ENCODE measurements at regions not wholly inside any gene's neighbourhood (a gene's known extent, or its start where the extent isn't known, plus 50 kb on each side); places are given as distances from the start of the nearest gene placed in this dataset.
"Not testable (repeated sequence)": the region's sequence is repeated elsewhere in the genome, so short reads cannot be mapped to it uniquely, and the experiment has no call there.

DNA sequence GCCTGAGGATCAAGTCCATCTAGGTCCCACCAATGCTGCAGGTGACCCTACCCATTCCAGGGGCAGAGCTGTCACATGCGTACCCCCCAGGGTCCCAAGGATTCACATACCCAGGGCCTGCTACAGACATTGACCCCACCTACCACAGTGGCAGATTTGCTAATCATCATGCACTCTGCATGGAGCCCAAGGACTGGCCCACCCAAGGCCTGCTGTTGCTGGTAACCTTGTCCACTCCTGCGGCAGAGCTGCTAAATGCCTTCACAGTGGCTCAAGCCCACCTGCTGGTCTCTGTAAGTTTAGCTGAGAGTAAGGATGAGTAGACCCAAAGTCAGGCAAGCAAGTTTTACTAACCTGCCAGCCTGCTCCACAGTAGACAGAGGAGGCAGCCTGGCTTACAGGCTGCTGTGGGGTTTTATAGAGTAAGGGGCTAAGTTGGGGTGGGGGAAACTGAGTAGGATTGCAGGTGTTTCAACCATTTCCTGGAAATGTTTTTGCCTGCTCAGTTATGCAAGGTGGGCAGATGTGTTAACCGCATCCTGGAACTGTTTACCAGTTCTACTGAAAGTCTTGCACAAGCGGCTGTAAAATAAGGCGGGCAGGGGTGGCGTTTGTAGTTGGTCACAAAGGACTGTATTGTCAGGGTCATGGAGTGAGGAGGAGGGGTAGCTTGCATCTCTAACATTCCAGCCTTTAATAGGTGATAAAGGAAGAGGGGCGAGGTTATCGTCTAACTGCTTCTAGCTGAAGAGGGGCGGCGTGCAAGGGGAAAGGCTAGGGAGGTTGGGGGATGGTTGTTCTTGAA lies 2163.5 kb upstream of the WWC1 start:
- Histone ChIP-seq H3K27ac (no peak overlapping the region), H3K4me1 (no peaks in the 10 kb centered on the region), H3K36me3 (replicated peaks in 1 of 2; ENCODE audit: insufficient read depth in 1 of 2, low read depth in 2 of 2) (no peaks in the 10 kb centered on the region), H3K9me3 (no peaks in the 10 kb centered on the region), H3K4me3 (no peak overlapping the region), H3K27me3 (no peaks in the 10 kb centered on the region)
- TF ChIP-seq, protein P1, sequence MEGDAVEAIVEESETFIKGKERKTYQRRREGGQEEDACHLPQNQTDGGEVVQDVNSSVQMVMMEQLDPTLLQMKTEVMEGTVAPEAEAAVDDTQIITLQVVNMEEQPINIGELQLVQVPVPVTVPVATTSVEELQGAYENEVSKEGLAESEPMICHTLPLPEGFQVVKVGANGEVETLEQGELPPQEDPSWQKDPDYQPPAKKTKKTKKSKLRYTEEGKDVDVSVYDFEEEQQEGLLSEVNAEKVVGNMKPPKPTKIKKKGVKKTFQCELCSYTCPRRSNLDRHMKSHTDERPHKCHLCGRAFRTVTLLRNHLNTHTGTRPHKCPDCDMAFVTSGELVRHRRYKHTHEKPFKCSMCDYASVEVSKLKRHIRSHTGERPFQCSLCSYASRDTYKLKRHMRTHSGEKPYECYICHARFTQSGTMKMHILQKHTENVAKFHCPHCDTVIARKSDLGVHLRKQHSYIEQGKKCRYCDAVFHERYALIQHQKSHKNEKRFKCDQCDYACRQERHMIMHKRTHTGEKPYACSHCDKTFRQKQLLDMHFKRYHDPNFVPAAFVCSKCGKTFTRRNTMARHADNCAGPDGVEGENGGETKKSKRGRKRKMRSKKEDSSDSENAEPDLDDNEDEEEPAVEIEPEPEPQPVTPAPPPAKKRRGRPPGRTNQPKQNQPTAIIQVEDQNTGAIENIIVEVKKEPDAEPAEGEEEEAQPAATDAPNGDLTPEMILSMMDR (IDR thresholded peaks at IDR 0.05) = no peak
- no peak for TF ChIP-seq POLR2A (IDR thresholded peaks at IDR 0.05)
- WGBS, 2 donors = 65 to 74% methylated on average over 10 of the region's 10 CpGs
- intact Hi-C loops (cut with DNase I) = no loop called here
- ATAC-seq = no peak
- no peak for DNase-seq

DNA sequence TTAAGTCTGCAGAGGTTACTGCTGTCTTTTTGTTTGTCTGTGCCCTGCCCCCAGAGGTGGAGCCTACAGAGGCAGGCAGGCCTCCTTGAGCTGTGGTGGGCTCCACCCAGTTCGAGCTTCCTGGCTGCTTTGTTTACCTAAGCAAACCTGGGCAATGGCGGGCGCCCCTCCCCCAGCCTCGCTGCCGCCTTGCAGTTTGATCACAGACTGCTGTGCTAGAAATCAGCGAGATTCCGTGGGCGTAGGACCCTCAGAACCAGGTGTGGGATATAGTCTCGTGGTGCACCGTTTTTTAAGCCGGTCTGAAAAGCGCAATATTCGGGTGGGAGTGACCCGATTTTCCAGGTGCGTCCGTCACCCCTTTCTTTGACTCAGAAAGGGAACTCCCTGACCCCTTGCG lies 2146.3 kb upstream of the WWC1 start:
- H3K4me3 ChIP-seq; H3K36me3 ChIP-seq (replicated peaks in 1 of 2; ENCODE audit: insufficient read depth in 1 of 2, low read depth in 2 of 2); H3K4me1 ChIP-seq; DNase-seq; intact Hi-C loops (cut with DNase I); ATAC-seq; H3K27ac ChIP-seq; H3K9me3 ChIP-seq; H3K27me3 ChIP-seq: not testable (repeated sequence)
- WGBS, 2 donors = 83 to 89% methylated on average over 13 to 16 of the region's 17 CpGs

DNA sequence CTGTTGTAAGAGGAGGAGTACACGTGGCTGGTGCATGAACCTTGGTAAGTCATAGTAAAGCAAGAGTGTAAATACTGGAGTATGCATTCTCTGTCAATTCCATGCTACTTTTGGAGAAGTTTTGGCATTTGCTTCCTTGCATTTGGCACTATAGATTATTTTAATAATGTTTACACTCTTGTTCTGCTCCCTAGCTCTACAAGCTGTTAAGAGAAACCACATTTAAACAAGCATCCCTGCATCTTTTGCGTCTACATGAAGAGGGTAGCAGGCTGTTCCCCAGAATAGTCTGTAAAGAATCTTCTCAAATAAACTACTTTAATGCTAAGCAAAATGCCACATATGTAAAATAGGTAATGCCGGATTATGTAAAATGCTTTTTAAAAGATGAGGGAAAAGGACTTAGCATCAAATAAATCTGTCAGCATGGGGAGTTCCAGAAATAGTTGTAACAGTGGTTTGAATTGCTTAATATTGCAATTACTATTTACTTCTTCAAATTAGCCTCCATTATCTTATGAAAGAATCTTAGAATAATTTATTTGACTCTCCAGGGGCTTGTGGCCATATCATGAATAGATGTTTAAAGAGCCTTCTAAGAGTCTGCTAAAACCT lies 2127.3 kb upstream of the WWC1 start:
- Histone ChIP-seq H3K27ac (no peak overlapping the region), H3K36me3 (replicated peaks in 1 of 2; ENCODE audit: insufficient read depth in 1 of 2, low read depth in 2 of 2) (no peaks in the 10 kb centered on the region), H3K27me3 (no peaks in the 10 kb centered on the region), H3K4me1 (no peaks in the 10 kb centered on the region), H3K9me3 (no peaks in the 10 kb centered on the region), H3K4me3 (no peak overlapping the region)
- no peak for TF ChIP-seq POLR2A (IDR thresholded peaks at IDR 0.05)
- TF ChIP-seq, protein P1 (IDR thresholded peaks at IDR 0.05) = no peak
- intact Hi-C loops (cut with DNase I) = no loop called here
- 48 to 59% methylated on average over 3 of the region's 3 CpGs for WGBS, 2 donors
- ATAC-seq = no peak
- DNase-seq = no peak

- DNase-seq (no peak), ATAC-seq (no peak)
- intact Hi-C loops (cut with DNase I) = no loop called here
- no peaks in the 10 kb centered on the region for H3K9me3 ChIP-seq
- no peaks in the 10 kb centered on the region for H3K4me1 ChIP-seq
- TF ChIP-seq, protein P1 (IDR thresholded peaks at IDR 0.05) = no peak
- TF ChIP-seq POLR2A (IDR thresholded peaks at IDR 0.05) = no peak
- no peak overlapping the region for H3K4me3 ChIP-seq
- WGBS, 2 donors = 22 to 26% methylated on average over 4 of the region's 4 CpGs
- no peaks in the 10 kb centered on the region for H3K36me3 ChIP-seq (replicated peaks in 1 of 2; ENCODE audit: insufficient read depth in 1 of 2, low read depth in 2 of 2)
- H3K27me3 ChIP-seq = no peaks in the 10 kb centered on the region
- no peak overlapping the region for H3K27ac ChIP-seq
Measured at GRCh38 chr5:166165596-166165995, 2125.8 kb upstream of the WWC1 start.

GRCh38 chr5:166166071-166166470 lies 2125.4 kb upstream of the WWC1 start:
- H3K27ac ChIP-seq = no peak overlapping the region
- H3K9me3 ChIP-seq = no peaks in the 10 kb centered on the region
- TF ChIP-seq, protein P1 (IDR thresholded peaks at IDR 0.05) = no peak
- no peak for TF ChIP-seq POLR2A (IDR thresholded peaks at IDR 0.05)
- no peak overlapping the region for H3K4me3 ChIP-seq
- H3K4me1 ChIP-seq = no peaks in the 10 kb centered on the region
- intact Hi-C loops (cut with DNase I) = no loop called here
- DNase-seq (no peak), ATAC-seq (no peak)
- 32 to 37% methylated on average over 5 of the region's 5 CpGs for WGBS, 2 donors
- H3K36me3 ChIP-seq (replicated peaks in 1 of 2; ENCODE audit: insufficient read depth in 1 of 2, low read depth in 2 of 2) = no peaks in the 10 kb centered on the region
- no peaks in the 10 kb centered on the region for H3K27me3 ChIP-seq
